Activated T-cell treated with anti-CD3 and anti-CD28 coated beads, Interleukin-2, amount 50 U/mL, for 1 hour (primary cell): ENCODE measurements at regions not wholly inside any gene's neighbourhood (a gene's known extent, or its start where the extent isn't known, plus 50 kb on each side); places are given as distances from the start of the nearest gene placed in this dataset.
A peak's percentile ranks its signal among the peaks of the same experiment; 100 is the strongest.

ENCODE experiments used
- DNase-seq: peaks from one replicate; pipeline ENCODE4 v3.0.0-alpha.2; 2020

DNA sequence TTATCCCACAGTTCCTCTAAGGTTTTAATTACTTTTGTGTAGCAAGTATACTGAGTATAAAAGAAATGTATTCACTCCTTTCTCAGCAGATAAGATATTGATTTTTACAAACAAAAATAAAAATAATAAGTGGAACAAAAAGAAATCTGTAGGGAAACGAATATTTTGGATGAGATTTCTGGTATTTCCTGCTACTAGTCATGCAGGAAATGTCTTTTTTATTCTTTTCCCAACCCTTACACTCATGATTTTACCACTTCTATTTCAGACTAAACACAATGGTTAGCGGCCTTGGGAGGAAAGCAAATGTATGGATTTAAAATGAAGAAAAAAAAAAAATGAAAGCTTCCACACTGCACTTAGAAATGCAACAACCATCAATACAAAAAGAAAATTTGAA, 580.5 kb upstream of the MARCKS start:
- no peak for DNase-seq

DNA sequence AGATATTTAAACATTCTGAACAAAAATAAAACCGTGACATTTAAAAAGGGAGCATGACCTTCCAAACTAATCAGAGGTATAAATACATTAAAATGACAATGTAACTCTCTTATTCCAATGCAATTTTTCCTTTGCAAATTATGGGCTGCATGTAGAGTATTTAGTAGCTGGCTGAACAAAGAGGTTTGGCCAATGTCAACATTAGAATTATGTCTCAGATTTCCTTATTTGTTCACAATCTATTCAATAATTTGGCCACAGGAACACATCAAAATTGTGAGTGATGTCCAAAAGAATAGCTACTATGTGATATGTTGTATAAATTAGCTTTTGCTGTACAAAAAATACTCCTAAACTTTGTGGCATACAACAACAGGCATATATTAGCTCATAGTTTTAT, 580.0 kb upstream of the MARCKS start:
- no peak for DNase-seq

DNA sequence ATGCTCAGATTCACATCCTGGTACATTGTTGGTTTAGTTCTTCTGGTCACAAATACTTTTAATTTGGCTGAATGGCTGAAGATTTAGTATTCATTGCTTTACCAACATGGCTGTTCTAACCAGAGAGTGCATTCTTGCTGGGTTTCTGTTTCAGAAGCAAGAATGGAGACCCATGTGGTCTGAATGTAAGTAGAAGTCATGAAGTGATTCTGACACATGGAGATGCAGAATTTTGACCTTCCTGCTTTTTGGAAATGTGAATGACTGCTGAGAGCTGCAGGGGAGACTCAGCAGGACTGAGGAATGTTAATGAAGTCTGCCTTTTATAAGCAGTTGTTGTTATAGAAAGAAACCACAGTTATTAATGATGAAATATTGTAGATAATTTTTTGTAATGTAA, 576.1 kb upstream of the MARCKS start:
- DNase-seq, result no peak

DNA sequence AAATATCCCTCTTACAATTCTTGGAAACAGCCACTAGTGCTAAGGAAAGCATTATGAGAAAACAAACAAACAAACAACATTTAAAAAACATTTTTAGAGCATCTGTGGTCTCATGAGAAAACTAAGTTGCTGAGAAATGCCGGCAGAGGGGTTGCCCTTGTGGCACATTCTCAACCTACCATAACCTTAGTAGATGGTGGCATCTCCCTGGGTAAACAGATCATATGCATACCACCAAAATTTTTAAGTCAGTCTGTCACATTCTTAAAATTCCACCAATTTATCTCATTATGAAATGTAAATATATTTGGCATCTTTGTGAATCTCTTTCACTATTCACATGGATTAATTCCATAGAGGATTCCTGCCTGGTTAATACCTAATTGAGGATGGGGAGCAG, 575.7 kb upstream of the MARCKS start:
- DNase-seq, result no peak

DNA sequence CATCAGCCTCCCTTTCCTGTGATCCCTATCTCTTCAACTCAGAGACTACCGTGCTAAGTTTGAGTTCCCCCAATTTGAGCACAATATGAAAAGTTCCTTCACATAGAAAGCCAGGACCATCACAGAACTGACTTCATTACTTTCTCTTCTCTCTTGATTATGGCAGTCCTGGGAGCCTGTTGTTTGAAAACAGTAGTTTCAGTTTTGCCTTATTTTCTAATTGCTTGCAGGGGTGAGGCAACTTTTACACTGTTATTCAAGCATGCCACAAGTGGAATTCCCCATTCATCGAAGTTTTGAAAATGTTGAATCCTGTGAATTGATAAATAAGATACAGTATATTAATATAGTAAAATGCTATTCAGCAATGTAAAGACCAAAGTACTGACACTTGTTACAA, 569.7 kb upstream of the MARCKS start:
- no peak for DNase-seq

DNA sequence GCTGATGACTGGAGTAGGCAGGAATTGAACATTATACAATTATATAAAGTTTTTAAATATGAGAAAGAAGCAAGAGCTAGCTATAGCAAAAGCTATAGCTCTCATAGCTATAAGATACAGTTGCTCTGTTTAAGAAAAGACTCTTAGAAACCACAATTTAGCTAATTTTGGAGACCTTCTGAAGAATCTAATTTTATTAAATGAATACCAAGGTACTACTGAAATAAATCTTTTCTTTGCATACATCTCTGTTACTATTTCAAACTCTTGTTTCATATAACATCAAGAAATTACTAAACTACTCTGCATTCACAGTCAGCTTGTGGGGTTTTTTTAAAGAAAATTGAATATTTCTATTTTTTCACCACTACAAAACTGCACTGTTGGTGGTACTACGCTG, 568.7 kb upstream of the MARCKS start:
- no peak for DNase-seq

DNA sequence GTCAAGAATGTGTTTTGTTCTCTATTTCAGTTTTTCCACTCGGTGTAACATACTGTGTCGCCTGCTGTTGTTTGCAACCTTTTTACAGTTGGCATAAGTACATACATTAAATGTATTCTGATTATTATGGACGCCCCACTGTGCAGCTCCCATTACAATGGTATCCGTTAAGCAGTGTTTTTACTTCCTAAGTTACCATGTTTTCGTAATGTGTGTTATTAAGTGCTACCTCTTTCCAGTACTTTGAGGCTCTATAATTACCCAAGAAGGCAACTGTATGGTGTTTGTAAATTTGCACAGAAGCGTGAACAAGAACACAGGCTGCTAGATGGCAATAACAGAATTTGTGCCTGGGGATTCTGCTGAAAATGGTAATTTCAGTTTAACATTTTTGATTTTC, 568.0 kb upstream of the MARCKS start:
- no peak for DNase-seq

DNA sequence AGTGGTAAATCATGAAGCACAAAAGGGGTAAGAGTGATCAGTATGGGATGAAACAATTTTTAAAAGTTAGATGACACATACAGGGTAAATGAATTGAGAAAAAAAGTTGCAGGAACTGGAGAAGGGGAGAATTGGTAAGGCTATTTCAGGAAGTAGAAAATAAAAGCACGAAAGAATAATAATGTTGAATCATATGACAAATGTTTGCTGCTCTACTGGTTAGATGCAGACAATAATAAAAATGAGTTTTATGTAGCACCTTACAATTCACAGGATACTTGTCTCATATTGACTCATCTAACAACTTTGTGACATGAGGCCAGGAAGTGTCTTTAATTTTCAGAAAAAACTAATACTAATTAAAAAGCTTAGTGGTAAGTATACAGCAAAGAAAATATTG, 566.5 kb upstream of the MARCKS start:
- DNase-seq, result no peak

DNA sequence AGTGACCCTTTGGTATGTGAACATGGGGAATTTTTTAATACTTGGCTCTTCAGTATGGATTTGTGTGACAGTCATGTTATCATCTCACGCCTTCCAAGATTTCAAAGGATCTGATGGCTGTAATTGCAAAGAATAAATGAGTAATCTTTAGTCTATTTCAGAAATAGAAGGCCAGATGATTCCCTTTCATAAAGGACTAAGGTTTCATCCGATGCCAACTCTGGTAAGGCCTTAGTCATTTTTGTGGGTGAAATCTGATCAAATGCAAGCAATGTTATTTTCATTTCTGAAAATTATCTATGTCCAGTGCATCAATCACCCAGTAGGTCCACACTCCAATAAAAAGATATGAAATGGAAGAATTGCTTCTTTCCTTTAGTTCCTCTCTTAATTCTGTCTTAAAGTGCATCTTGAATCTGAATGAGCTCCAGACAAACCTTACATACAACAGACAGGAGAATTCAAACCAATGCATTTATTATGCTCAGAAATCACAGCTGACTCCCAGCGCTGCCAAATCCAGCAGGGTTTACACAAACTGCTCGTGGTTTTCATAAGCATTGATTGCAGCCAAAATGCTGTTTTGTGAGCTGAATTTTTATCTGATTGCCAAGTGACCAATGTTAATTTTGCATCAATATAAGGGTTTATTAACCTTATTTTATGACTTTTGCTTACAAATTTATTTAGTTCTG, 565.2 kb upstream of the MARCKS start:
- DNase-seq, result no peak

DNA sequence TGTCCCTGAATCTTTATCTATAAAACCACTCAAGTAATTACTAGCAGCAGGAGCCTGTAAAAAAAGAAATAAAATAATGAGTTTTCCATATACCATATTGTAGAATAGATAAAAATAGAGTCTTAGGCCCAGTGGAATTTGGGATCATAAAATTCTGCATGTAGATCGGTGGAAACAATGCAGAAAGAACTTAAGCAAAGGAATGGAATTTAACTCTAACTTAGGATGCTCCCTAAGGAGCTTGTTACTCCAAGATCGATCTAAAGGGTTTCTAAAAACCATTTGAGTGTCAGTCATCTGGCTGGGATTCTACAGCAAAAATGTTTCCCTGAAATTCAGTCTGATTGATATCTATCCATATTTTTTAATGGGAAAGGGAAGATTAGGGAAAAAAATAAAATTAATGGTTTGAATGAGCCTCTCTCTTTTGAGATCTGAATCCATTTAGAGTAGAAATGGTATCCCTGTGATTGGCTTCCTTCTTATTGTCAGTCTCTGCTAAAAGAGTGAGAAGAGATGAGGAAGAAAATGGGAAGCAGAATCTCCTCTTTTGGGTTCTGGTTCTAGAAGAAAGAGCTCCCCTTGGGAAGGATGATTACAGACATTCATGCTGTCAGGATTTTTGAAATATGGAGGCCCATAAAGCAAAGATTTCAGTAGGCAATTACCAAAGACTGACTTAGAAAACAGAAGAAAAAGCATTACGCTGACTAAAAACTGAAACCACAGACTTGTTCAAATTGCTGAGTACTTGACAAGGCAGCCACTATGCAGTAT, 564.3 kb upstream of the MARCKS start:
- no peak for DNase-seq

DNA sequence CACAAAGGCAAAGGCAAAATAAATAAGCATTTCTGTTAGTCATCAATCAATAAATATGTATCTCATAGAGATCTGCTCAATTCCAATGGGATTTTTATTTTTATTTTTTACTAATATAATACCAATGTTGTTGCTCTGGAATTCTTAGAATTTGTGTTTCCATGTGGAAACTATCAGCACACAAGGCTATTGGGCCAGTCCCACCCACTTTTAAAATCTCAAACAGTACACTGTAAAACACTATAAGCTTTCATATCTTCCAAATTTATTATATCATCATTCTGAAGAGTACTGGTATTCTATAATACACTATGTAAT, 563.8 kb upstream of the MARCKS start:
- DNase-seq, result no peak

DNA sequence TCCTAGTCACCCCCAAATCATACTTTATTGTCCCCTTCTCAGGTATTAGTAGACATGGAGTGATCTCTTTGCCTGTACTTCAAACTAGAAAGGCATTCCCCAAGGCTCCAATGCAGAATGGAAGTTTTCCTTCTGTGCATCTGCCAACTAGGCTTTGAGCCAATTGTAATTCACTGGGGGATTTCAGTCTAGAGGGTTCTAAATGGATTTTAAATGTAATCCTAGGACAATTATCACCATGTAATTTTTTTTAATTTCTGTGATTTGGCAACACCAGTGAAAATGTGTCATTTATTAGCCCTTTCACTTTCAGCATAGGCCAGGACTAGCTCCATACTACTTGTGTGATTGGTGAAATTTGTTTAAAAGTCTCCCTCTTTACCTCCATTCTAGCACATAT, 557.6 kb upstream of the MARCKS start:
- no peak for DNase-seq

DNA sequence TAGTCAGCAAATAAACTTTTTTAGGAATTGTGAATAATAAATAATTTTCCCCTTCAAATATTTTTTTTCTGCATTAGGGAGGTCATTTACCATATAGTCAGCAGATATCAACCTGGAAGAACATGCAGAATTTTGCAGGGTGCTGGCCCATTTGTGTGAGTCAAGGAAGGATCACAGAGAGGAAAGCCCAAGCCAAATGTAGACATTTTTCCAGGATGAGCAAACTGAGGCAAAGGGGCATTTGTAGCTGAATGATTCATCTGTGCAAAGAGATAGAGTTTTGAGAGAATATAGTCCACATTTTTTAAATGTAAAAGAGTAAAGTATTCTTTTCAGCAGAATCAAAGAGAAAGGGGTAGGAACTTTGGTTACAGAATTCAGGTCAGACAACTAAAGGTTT, 555.5 kb upstream of the MARCKS start:
- DNase-seq, result no peak

DNA sequence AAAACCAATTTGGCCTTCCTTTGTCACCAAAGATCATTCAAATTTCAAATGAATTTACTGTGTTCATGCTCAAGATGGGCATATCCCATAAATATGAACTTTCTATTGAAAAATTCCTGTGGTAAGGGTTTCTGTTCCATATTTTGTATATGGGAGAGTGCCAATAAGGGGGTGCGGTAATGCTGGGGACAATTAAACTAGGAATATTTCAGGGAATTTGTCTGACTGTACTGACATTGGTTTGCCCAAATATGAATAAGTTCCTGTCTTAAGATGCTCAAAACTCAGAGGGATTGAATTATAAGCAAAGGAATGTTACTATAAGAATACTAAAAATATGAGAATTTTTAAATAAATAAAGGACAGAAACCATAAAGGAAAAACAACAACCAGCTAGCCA, 553.0 kb upstream of the MARCKS start:
- DNase-seq, result no peak

DNA sequence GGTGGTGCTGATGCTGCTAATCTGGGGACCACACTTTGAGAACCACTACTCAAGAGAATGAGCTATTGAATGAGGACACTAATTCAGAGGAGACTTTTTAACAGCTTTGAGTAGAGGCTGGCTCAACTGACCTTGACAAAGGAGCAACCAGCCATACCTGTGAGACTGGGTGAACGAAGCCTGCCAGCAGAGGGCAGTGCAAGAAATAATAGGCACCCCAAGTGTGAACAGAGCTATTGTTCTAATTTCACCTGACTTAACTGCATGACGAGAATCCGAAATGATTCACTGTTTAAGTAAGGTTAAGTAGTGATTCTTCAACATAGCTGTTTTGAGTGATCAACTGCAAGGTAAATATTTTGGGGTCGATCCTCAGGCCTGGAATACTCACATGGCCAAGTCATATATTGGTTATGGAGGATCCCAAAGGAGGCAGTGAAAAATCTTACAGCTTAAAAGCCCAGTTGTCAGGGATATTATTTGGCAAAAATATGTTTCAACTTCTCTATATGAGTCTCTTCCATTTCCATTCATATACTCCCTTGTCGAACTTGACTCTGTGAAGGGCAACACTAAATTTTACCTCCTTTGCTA, 550.5 kb upstream of the MARCKS start:
- DNase-seq, result peak; percentile 28

DNA sequence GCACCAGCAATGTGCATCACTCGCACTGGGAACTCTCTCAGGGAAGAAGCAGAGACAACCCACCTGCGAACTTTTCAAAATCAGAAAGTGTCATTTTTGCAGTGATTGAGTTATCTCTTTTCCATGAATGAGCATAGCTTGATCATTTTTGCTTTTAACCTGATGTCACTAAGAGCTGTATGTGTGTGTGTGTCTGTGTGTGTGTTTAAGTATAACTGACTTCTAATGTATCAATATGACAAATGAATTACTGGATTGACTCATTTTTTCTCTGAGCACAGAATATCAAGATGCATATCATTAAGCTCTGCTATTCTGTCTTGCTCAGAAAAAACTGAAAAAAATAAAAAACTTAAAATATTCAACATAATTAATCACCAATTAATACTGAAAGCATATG, 548.9 kb upstream of the MARCKS start:
- no peak for DNase-seq

DNA sequence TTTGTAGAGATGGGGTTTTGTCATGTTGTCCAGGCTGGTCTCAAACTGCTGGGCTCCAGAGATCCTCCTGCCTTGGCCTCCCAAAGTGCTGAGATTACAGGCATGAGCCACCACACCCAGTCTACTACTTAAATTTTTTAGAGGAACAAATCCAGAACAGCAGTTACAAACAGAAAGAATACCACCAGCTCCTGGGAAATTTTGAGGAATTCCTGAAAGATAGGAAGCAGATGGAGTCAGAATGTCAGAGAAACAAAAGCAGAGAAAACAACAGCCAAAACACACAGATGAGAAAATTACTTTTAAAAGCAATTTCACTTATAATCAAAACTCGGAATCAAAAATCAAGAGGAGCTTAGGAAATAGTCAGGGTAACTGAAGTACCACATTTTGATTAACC, 543.3 kb upstream of the MARCKS start:
- DNase-seq, result no peak

DNA sequence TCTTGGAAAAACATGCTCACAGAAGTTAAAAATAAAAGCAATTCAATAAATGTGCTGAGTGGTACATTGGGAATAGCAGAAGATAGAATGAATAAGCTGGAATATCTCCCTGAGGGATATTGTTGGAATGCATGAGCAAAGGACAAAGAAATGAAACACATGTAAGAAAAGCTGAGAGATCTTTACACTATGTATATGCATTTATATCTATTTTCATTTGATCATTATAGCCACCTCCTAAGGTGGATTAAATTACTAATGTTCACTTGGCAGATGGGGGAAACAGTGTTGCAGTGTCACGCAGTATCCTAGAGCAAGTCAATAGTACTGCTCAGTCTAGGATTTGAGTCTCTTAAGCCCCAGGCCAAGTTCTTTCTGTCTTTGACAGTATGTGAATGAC, 542.0 kb upstream of the MARCKS start:
- no peak for DNase-seq

DNA sequence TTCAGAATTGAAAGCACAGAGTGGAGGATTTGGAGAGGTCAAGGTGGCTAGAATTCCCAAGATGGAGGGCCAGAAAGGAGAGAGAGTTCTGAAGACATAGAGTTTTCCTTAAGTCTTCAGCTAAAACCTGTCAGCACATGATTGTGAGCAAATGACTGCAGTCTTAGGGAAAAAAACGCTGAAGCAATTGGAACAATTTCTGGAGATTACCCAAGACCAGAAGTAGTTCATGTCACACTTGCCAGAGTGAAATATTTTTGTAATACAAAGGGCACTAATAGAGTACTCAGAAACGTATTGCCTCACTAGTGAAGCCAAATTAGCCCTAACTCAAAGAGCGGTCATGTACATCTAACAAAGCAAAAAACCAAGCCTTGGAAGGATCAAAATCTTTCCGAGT, 541.3 kb upstream of the MARCKS start:
- DNase-seq, result no peak

DNA sequence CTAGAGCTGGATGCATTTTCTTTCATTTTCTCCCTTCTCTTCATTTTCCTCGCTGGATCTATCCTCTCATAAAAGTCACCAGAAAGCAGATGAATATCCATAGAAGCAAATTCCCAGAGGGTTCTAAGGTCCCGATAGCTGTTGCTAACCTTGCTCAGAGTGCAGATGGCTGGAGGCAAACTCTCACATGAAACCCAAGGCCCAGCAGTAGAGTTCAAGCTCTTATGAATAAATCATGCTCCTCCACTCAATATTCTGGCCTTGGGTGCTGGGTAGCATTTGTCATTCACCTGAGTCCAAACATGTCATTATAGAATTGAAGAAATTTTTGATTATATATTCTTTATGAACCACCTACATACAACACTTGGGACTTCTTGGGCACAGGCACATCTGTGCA, 539.7 kb upstream of the MARCKS start:
- DNase-seq, result no peak

DNA sequence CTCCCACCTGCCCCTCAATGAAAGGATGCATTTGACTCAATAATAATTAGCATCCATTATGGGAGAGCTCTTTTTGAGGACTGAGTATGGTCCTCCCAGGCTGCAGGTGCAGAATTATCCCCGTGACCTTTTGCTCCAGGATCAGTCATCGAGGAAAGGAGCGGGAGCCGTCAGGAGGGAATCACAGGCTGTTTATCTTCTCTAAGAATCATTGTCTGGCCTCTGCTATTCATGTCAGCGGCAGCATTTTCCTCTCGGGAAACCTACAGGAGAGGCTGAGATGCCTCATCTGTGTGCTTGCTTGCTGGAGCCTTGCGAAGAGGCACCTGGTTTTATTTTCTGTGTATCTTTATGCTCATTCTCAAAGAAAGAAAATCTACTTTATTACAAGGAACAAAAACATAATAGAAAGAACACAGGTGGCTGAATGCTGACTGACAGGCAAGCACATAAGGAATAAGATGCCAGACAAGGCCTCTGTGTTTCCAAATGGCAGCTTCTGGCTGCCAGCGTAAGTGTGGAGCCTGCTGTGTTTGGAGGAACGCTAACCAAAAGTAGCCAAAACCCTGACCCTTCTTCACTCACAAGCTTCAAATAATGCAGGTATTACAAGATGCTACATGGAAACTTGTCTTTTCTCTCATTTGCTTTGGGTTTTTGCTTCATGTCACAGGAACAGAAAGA, 539.1 kb upstream of the MARCKS start:
- DNase-seq, result no peak

DNA sequence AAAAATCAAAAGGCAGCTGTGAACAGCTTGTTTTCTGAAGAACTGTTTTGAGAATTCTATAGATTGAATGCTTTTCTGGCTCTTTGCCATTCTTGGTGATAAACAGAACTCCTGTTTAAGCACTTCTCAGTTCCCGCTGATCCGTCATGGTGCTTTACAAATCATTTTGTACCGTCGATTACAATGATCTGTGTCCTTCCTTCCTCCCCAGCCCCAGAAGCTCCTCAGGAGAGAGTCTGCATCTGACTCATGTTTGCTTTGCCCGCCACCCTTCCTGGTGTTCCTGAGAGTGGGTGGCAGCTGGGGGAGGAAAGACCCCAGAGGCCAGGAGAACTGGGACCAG, 538.6 kb upstream of the MARCKS start:
- no peak for DNase-seq

DNA sequence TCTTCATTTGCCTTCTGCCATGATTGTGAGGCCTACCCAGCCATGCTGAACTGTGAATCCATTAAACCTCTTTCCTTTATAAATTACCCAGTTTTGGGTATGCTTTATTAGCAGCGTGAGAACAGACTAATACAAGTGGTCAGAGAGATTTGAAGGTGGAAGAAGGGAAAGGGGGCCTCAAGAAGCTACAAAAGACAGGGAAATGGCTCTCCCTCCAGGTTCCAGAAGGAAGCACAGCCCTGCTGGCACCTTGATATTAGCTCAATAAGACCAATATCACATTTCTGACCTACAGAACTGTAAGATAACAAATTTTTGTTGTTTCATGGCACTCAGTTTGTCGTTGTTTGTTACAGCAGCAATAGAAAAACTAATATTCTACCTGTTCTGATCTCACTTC, 536.5 kb upstream of the MARCKS start:
- DNase-seq, result no peak

DNA sequence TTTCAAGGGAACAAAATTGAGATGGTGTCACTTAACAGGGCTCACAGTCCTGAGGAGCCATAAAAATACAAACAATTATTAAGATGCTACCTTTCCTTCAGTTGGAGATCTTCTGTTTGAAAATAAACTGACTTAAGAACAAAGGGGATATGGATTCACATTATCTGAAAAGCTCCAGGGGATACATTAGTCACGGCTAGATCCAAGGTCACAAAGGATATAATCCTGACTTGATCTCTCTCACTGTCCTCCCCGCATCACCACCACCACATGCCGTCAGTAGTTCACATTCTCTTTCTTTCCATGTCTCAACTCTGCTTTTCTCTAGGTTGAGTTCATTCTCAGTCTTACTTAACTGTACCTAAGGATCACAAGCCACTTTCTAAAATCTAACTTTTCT, 530.4 kb upstream of the MARCKS start:
- DNase-seq, result no peak
